HL-60 (cell line): ENCODE measurements at regions not wholly inside any gene's neighbourhood (a gene's known extent, or its start where the extent isn't known, plus 50 kb on each side); places are given as distances from the start of the nearest gene placed in this dataset.

Experiments
- CTCF ChIP-seq: IDR thresholded peaks from one replicate; pipeline ENCODE4 v1.5.1; 2011; ENCODE audit warnings: low read length, control low read depth, inconsistent platforms; ENCODE audit not compliant: insufficient read depth
- POLR2AphosphoS5 ChIP-seq: IDR thresholded peaks from 2 replicates; pipeline ENCODE4 v1.6.1; 2012; ENCODE audit warnings: low read depth
- SPI1 ChIP-seq: IDR thresholded peaks from 2 replicates; pipeline ENCODE4 v1.6.1; 2012; ENCODE audit warnings: low read depth, mild to moderate bottlenecking, borderline replicate concordance

- TF ChIP-seq SPI1 (no peak), CTCF (no peak), POLR2AphosphoS5 (no peak)
These were observed 73.3 kb downstream of the CTAGE1 start for GRCh38 chr18:22344445-22344844.
